Duodenal mucosa (tissue), 2 donors: ENCODE measurements at regions not wholly inside any gene's neighbourhood (a gene's known extent, or its start where the extent isn't known, plus 50 kb on each side); places are given as distances from the start of the nearest gene placed in this dataset.
"Not testable (repeated sequence)": the region's sequence is repeated elsewhere in the genome, so short reads cannot be mapped to it uniquely, and the experiment has no call there.

ENCODE experiments used
- H3K27ac ChIP-seq: one replicate; pipeline ENCODE4 v1.7.0; 2013; ENCODE audit warnings: low read depth, low read length
- H3K27me3 ChIP-seq, 2 donors: one replicate each; pipeline ENCODE4 v1.7.0; 2013; ENCODE audit warnings: low read length in 2 of 2, control low read depth in 1 of 2; ENCODE audit not compliant: insufficient read depth in 2 of 2, control insufficient read depth in 1 of 2
- H3K36me3 ChIP-seq, 2 donors: one replicate each; pipeline ENCODE4 v1.7.0; 2013; ENCODE audit warnings: low read length in 2 of 2, control low read depth in 1 of 2; ENCODE audit not compliant: insufficient read depth in 2 of 2, control insufficient read depth in 1 of 2
- H3K4me1 ChIP-seq, 2 donors: one replicate each; pipeline ENCODE4 v1.7.0; 2013; ENCODE audit warnings: low read length in 2 of 2, control low read depth in 1 of 2; ENCODE audit not compliant: insufficient read depth in 2 of 2, control insufficient read depth in 1 of 2
- H3K4me3 ChIP-seq, 2 donors: one replicate each; pipeline ENCODE4 v1.7.0; 2013; ENCODE audit warnings: low read length in 2 of 2, low read depth in 1 of 2
- H3K9ac ChIP-seq, 2 donors: one replicate each; pipeline ENCODE4 v1.7.0; 2013; ENCODE audit warnings: low read length in 2 of 2, low read depth in 1 of 2
- H3K9me3 ChIP-seq, 2 donors: one replicate each; pipeline ENCODE4 v1.7.0; 2013; ENCODE audit warnings: low read length in 2 of 2, control low read depth in 1 of 2; ENCODE audit not compliant: control insufficient read depth in 1 of 2

DNA sequence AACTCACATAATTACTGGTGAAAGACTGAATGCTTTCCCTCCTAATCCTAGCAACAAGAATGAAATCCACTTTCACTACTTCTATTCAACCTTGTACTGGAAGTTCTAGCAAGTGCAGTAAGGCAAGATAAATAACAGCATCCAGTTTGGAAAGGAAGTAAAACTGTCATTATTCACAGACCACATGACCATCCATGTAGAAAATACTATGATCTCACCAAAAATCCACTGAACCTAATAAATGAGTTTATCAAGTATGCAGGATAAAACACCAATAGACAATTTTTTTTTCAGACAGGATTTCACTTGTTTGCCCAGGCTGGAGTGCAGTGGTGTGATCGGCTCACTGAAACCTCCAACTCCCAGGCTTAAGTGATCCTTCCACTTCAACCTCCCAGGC is 117.7 kb downstream of the TMEM167A start:
- H3K4me1 ChIP-seq: no peaks in the 10 kb centered on the region
- H3K36me3 ChIP-seq: no peaks in the 10 kb centered on the region
- H3K4me3 ChIP-seq: no peak overlapping the region
- no peak overlapping the region for H3K27ac ChIP-seq
- H3K9ac ChIP-seq: no peak overlapping the region
- H3K27me3 ChIP-seq: no peaks in the 10 kb centered on the region
- peaks cover 0 to 4% of the 10 kb centered on the region in 2 donors for H3K9me3 ChIP-seq

DNA sequence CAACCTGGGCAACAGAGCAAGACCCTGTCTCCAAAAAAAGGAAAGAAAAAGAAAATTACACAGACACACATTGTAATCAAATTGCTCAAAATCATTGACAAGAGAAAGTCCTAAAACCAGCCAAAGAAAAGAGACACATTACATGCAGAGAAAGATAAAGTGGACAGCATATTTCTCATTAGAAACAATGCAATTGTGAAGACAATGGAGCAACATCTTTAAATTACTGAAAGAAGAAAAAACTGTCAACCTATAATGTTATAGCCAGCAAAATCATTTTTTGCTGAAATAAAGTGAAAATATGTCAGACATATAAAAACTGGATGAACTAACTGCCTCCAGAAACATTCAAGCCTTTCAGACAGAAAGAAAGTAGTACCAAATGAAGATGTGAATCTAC is 120.6 kb downstream of the TMEM167A start:
- no peaks in the 10 kb centered on the region for H3K36me3 ChIP-seq
- no peak overlapping the region for H3K4me3 ChIP-seq
- peaks cover 0 to 4% of the 10 kb centered on the region in 2 donors for H3K9me3 ChIP-seq
- no peak overlapping the region for H3K27ac ChIP-seq
- no peaks in the 10 kb centered on the region for H3K27me3 ChIP-seq
- H3K9ac ChIP-seq: no peak overlapping the region
- H3K4me1 ChIP-seq: no peaks in the 10 kb centered on the region

DNA sequence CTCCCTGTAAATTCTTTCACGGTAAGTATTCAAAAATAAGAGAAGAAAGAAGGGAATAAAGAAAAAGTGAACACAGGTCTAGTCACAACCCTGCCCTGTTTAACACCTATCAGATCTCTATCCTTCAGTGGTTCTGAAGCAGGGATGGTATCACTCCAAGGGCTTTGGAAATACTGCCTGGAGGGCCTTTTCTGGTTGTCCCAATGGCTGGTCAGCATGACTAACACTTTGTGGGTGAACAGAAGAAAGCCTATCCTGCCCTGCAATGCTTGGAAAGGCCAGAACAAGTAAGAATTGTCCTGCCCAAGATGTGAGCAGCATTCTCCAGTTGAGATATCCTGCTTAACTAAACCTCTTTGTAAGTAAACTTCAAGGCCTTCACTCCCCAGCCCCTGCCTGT is 124.9 kb downstream of the TMEM167A start:
- no peaks in the 10 kb centered on the region for H3K27me3 ChIP-seq
- H3K27ac ChIP-seq: no peak overlapping the region
- H3K4me3 ChIP-seq: no peak overlapping the region
- H3K9me3 ChIP-seq: peaks cover 0 to 4% of the 10 kb centered on the region in 2 donors
- H3K9ac ChIP-seq: no peak overlapping the region
- no peaks in the 10 kb centered on the region for H3K4me1 ChIP-seq
- H3K36me3 ChIP-seq: no peaks in the 10 kb centered on the region

DNA sequence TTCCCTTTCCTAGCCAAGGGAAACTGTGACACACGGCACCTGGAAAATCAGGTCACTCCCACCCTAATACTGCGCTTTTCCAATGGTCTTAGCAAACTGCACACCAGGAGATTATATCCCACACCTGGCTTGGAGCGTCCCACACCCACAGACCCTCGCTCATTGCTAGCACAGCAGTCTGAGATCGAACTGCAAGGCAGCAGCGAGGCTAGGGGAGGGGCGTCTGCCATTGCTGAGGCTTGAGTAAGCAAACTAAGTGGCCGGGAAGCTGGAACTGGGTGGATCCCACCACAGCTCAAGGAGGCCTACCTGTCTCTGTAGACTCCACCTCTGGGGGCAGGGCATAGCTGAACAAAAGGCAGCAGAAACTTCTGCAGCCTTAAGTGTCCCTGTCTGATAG is 132.9 kb downstream of the TMEM167A start:
- H3K9ac ChIP-seq, H3K36me3 ChIP-seq, H3K4me3 ChIP-seq, H3K27me3 ChIP-seq, H3K27ac ChIP-seq, H3K4me1 ChIP-seq, H3K9me3 ChIP-seq: not testable (repeated sequence)

DNA sequence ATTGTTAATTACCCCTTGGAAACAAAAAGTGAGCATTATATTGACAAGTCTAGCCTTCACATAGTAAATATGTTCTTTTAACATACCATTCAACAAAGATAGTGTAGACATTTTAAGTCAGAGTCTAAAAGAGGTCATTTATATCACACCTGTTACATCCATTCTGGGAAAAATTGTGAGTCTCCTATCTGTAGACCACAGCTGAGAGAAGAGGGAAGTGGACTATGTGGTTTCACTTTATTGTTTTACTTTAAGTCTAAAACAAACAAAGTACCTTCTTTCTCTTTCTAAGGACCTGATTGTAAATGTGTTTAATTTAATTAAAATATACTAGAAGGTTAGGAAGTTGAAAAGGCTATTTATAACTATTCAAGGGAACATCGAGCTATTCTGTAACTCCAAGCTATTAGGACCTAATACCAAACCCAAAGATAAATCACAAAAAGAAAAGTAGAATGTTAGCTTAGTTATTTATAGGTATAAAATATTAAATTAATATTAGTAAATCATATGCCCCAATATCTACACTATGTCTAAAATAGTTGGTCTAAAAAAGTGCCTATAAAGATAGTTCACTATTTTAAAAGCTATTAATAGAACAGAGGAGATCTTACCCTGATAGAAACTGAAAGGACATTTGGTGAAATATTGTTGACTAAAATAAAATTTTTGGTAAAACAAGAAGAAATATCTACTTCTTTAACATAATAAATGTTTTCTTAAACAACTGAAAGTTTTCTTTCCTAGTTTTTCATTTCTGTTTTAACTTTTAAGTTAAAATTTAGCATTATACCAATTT is 134.9 kb downstream of the TMEM167A start:
- Histone ChIP-seq H3K9ac (no peak overlapping the region), H3K36me3 (no peaks in the 10 kb centered on the region), H3K27ac (no peak overlapping the region), H3K4me1 (no peaks in the 10 kb centered on the region), H3K4me3 (no peak overlapping the region), H3K27me3 (no peaks in the 10 kb centered on the region), H3K9me3 (no peaks in the 10 kb centered on the region)

DNA sequence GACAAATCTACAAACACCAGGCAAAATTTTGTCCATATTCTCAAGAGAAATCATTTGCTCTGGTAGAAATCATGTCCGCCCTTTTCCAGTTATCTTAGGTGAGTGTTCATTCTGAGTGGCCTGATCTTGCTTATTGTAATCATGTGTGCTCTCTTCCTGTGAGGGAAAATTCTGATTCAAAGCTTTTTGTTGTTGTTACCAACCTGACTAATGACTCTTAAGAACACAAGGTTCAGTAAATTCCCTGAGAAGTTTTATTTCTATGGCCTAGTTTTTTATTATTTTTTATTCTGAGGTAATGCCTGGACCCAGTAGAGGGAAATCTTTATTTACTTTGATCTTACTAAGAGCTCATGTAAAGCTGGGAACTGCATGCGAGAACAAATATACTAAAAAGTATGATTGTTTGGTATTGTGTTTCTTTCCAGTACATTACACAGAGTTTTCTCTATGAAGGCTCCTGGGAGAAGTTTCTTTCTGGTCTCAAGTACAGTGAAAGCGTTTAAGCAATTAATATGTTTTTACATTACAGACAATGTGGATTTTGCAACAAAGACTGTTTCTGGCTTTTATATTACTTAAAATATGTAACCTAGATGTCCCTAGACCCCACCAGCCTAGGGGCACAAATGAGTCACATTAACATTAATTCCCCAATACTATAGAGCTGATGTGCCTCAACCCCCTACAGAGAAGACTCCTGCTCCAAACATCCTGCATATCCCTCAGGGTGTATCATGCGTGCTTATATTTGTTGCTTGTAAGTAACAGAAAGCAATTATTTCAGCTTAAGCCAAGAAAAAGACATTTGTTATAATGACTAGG is 138.1 kb downstream of the TMEM167A start:
- Histone ChIP-seq H3K27me3 (no peaks in the 10 kb centered on the region), H3K4me1 (no peaks in the 10 kb centered on the region), H3K9ac (no peak overlapping the region), H3K36me3 (no peaks in the 10 kb centered on the region), H3K4me3 (no peak overlapping the region), H3K9me3 (no peaks in the 10 kb centered on the region), H3K27ac (no peak overlapping the region)

DNA sequence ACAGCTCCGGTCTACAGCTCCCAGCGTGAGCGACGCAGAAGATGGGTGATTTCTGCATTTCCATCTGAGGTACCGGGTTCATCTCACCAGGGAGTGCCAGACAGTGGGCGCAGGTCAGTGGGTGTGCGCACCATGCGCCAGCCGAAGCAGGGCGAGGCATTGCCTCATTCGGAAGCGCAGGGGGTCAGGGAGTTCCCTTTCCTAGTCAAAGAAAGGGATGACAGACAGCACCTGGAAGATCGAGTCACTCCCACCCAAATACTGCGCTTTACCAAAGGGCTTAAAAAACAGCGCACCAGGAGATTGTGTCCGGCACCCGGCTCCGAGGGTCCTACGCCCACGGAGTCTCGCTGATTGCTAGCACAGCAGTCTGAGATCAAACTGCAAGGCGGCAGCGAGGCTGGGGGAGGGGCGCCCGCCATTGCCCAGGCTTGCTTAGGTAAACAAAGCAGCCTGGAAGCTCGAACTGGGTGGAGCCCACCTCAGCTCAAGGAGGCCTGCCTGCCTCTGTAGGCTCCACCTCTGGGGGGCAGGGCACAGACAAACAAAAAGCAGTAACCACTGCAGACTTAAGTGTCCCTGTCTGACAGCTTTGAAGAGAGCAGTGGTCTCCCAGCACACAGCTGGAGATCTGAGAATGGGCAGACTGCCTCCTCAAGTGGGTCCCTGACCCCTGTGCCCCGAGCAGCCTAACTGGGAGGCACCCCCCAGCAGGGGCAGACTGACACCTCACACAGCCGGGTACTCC is 144.5 kb downstream of the TMEM167A start:
- not testable (repeated sequence) for H3K4me3 ChIP-seq, H3K36me3 ChIP-seq, H3K27me3 ChIP-seq, H3K27ac ChIP-seq, H3K4me1 ChIP-seq, H3K9ac ChIP-seq, H3K9me3 ChIP-seq

DNA sequence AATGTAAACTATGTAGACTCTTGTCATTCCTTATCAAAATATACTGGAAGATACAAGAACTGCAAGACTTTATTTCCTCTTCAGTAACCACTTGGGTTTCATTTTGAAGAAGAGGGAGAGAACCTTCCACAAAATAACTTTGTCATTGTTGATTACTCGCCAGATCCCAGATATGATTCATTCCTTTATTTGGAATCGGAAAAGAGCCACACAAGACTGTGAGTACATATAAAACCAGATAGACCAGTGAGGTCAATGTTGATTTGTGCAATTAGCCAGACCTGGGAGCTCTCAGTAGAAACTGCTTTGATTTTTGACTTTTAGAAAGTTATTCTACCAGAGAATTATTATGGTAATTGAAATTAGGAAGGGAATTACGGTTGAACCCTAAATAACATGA is 146.1 kb downstream of the TMEM167A start:
- H3K9ac ChIP-seq: no peak overlapping the region
- H3K4me1 ChIP-seq: no peaks in the 10 kb centered on the region
- no peaks in the 10 kb centered on the region for H3K9me3 ChIP-seq
- no peaks in the 10 kb centered on the region for H3K36me3 ChIP-seq
- H3K4me3 ChIP-seq: no peak overlapping the region
- no peak overlapping the region for H3K27ac ChIP-seq
- H3K27me3 ChIP-seq: peaks cover 0 to 4% of the 10 kb centered on the region in 2 donors

DNA sequence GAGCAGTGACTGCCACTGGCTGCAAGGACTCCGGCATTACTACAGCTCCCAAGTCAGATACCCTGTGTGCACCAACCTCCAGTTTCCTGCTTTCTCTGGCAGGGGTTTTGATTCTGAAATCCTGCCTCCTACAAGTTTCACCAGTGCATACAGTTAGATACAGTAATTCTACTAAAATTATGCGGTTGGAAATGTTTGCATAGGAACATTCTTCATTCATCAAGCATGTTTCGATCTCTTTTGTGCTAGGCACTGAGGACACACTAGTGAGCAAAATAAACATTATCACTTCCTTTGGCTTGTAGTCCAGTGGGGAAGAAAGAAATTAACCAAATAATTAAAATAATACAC is 152.2 kb downstream of the TMEM167A start:
- Histone ChIP-seq H3K9me3 (no peaks in the 10 kb centered on the region), H3K27ac (no peak overlapping the region), H3K4me3 (no peak overlapping the region)

More for the DNA sequence above, 152.2 kb downstream of the TMEM167A start:
- Histone ChIP-seq H3K4me1 (no peaks in the 10 kb centered on the region), H3K9ac (no peak overlapping the region), H3K27me3 (peaks cover 0 to 4% of the 10 kb centered on the region in 2 donors), H3K36me3 (no peaks in the 10 kb centered on the region)
